HL-60 (cell line): ENCODE measurements at regions not wholly inside any gene's neighbourhood (a gene's known extent, or its start where the extent isn't known, plus 50 kb on each side); places are given as distances from the start of the nearest gene placed in this dataset.

Experiments
- POLR2AphosphoS5 ChIP-seq: IDR thresholded peaks from 2 replicates; pipeline ENCODE4 v1.6.1; 2012; ENCODE audit warnings: low read depth
- TF ChIP-seq, protein P1 (sequence below): IDR thresholded peaks from one replicate; pipeline ENCODE4 v1.5.1; 2011; ENCODE audit warnings: low read length, control low read depth, inconsistent platforms; ENCODE audit not compliant: insufficient read depth
- TF ChIP-seq, protein P2 (sequence below): IDR thresholded peaks from 2 replicates; pipeline ENCODE4 v1.6.1; 2012; ENCODE audit warnings: low read depth; ENCODE audit not compliant: insufficient replicate concordance

DNA sequence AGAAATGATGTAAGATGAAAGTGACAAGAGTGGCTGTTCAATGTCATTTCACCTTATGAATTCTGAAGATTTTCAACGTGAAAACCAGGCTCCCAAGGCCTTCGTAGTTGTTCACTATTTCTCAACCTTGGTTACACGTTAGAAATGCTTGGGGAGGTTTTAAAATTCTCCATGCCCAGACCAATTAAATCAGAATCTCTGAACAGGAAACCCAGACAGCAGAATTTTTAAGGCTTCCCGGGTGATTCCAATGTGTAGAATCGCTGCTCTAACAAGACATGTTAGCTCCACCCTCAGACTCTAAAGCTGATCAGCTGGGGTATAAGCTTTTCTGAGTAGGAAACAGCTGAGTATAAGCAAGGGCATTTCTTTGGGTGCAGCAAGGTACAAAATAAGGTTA lies 160.4 kb upstream of the TET2 start:
- TF ChIP-seq, protein P1, sequence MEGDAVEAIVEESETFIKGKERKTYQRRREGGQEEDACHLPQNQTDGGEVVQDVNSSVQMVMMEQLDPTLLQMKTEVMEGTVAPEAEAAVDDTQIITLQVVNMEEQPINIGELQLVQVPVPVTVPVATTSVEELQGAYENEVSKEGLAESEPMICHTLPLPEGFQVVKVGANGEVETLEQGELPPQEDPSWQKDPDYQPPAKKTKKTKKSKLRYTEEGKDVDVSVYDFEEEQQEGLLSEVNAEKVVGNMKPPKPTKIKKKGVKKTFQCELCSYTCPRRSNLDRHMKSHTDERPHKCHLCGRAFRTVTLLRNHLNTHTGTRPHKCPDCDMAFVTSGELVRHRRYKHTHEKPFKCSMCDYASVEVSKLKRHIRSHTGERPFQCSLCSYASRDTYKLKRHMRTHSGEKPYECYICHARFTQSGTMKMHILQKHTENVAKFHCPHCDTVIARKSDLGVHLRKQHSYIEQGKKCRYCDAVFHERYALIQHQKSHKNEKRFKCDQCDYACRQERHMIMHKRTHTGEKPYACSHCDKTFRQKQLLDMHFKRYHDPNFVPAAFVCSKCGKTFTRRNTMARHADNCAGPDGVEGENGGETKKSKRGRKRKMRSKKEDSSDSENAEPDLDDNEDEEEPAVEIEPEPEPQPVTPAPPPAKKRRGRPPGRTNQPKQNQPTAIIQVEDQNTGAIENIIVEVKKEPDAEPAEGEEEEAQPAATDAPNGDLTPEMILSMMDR, result no peak
- TF ChIP-seq, protein P2, sequence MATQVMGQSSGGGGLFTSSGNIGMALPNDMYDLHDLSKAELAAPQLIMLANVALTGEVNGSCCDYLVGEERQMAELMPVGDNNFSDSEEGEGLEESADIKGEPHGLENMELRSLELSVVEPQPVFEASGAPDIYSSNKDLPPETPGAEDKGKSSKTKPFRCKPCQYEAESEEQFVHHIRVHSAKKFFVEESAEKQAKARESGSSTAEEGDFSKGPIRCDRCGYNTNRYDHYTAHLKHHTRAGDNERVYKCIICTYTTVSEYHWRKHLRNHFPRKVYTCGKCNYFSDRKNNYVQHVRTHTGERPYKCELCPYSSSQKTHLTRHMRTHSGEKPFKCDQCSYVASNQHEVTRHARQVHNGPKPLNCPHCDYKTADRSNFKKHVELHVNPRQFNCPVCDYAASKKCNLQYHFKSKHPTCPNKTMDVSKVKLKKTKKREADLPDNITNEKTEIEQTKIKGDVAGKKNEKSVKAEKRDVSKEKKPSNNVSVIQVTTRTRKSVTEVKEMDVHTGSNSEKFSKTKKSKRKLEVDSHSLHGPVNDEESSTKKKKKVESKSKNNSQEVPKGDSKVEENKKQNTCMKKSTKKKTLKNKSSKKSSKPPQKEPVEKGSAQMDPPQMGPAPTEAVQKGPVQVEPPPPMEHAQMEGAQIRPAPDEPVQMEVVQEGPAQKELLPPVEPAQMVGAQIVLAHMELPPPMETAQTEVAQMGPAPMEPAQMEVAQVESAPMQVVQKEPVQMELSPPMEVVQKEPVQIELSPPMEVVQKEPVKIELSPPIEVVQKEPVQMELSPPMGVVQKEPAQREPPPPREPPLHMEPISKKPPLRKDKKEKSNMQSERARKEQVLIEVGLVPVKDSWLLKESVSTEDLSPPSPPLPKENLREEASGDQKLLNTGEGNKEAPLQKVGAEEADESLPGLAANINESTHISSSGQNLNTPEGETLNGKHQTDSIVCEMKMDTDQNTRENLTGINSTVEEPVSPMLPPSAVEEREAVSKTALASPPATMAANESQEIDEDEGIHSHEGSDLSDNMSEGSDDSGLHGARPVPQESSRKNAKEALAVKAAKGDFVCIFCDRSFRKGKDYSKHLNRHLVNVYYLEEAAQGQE, result no peak
- TF ChIP-seq POLR2AphosphoS5, result no peak
